GM12872 (cell line): ENCODE measurements at regions not wholly inside any gene's neighbourhood (a gene's known extent, or its start where the extent isn't known, plus 50 kb on each side); places are given as distances from the start of the nearest gene placed in this dataset.

Experiments
- TF ChIP-seq, protein P1 (sequence below): IDR thresholded peaks from 3 replicates; pipeline ENCODE4 v1.5.1; 2011; ENCODE audit warnings: low read depth, mild to moderate bottlenecking, low read length, moderate library complexity; ENCODE audit not compliant: insufficient read depth

DNA sequence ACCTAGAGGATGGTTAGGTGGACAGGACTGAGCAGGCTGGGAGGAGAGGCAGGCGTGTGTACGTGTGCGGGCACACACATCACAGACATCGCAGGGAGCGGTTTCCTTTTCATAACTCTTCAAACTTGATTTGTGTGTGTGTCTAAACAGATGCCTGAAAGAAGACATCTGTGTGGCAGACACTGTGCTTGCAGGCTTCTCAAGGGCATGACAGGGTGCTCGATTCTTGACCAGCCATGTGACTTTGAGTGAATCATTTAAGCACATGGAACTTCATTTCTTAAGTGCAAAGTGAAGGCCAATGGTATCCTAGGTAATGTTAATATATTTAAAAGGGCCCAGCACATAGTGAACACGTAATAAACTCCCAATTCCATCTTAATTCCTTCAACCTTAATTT is 186.5 kb downstream of the SCP2D1 start:
- TF ChIP-seq, protein P1, sequence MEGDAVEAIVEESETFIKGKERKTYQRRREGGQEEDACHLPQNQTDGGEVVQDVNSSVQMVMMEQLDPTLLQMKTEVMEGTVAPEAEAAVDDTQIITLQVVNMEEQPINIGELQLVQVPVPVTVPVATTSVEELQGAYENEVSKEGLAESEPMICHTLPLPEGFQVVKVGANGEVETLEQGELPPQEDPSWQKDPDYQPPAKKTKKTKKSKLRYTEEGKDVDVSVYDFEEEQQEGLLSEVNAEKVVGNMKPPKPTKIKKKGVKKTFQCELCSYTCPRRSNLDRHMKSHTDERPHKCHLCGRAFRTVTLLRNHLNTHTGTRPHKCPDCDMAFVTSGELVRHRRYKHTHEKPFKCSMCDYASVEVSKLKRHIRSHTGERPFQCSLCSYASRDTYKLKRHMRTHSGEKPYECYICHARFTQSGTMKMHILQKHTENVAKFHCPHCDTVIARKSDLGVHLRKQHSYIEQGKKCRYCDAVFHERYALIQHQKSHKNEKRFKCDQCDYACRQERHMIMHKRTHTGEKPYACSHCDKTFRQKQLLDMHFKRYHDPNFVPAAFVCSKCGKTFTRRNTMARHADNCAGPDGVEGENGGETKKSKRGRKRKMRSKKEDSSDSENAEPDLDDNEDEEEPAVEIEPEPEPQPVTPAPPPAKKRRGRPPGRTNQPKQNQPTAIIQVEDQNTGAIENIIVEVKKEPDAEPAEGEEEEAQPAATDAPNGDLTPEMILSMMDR, result no peak

DNA sequence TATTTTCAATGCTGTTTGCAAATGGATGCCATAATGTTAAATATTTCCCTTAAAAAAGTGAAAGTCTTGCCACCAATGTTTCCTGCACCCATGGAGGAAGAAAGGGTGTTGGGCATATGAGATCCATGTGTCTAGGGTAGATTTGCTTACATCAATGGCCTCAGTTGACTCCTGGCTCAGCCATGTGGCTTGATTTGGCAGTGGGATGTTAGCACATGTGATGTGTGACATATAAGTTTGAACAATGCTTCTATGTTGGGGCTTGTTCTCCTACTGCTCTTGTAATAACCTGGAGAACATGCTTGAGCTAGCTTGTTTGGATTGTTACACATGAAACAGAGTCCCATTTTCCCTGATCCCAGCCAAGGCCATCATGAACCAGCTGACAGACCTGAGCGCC is 187.6 kb downstream of the SCP2D1 start:
- TF ChIP-seq, protein P1, result no peak

DNA sequence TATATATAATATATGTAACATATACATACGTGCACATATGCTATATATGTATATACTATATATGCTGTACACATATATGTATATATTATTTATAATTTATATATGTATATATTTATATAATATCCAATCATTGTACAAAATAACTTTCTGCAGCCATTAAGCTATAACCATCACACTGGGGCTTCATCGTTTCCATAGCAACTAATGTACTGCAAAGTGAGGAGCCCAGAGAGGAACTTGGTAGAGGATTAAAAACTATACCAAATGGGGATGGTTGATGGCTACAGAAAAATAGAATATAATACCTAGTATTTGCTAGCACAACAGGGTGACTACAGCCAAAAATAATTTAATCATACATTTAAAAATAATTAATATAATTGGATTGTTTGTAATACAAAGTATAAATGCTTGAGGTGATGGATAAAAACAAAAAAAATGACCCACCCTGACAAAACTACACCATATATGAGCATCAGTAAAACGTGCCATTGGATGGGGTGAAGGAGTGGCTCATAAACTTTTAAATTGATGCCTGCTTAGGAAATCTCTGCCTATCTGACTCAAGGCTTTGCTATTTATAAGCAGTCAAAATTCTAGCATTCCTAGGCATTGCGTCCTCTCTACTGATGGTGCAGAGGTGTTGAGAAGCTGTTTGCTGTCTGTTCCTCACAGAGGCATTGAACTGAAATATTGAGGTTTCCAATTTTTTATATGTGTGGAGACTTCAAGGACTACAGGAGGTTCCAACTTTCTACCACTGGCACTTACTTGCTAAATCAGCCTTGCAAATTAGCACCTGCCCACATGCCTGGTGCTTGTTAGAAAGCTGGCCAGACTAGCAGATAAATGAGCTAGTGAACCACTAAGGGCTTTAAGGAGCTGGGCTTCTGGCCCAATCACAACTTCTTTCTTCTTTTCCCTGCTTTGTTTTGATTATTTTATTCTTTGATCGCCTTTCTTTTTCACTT is 190.1 kb downstream of the SCP2D1 start:
- TF ChIP-seq, protein P1, result no peak

DNA sequence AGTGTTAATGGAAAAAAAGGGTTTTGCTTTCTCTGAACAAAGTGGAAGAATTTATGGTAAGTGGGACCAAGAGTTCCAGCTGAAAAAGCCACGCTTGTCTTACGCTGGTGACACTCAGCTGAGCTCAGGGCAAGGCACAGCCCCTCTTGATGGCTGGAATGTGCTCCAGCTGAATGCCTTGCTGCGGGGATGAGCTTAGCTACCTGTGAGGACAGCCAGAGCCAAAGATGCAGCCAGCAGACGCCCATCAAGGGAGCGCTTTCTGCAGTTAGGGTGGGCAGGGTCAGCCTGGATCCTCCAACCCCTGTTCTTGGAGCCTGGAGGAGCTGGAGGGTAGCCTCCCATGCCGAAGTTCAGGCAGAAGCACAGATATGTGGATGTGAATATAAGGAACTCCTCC is 191.4 kb downstream of the SCP2D1 start:
- TF ChIP-seq, protein P1, result no peak

DNA sequence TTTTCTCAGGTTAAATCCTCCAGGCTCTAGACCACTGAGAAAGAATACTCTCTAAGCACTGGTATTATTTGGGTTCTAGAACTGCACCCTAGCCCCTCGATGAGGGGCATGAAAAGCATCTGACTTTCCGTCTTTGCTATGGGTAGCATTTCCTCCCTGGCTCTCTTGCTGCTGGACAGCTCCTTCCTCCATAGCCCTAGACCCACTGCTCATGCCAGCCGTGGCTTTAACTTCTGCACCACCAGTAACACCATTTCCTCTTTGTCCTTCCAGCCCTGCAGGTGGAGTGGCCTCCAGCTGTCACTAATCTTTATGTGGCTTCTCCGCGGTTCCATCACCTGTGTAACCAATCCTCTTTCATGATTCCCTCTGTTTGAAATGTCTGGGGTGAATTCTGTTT is 194.9 kb downstream of the SCP2D1 start:
- TF ChIP-seq, protein P1, result no peak

DNA sequence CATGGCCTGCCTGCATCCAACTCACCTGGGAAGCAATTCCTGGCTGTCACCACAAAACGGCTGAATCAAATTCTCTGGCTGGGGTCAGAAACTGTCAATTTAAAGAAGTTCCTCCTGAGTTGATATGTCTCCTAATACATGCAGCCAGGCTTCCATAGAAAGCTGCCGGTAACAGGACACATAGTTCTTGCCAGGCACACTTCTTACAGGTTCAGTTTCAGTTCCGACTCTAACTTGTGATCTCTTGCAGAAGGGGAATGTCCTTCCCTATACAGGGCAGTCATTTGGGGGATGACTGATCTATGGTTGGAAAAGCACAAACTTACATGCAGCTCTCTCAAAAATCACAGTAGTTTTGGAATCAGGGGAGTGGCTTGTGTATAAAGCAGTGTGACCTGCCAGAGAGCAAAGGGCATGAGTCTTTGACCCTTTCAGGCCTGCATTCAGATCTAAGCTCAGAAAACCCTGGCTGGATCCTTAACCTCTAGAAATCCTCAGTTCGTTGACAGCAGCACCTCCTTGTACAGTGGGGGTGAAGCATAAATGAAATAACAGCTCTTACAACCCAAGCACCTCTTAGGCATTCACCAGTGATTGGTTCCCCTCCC is 195.6 kb downstream of the SCP2D1 start:
- TF ChIP-seq, protein P1, result no peak

DNA sequence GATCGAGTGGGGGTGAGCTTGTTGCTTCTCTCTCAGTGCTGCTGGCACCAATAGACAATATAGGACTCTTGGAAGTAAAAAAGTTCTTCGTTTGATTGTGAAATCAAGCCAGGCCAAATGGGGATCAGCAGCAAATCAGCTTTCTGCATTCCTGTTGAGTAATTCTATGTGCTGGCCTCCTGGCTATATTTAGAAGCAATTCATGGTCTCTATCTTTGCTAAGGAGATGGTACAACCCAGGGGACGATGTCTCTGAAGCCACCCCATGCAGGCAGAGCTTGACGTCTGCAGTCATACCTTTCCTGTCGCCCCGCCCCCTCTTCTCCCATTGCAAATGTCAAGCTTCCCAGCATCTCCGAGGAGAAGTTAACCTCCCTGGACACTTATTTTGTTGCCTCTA is 199.1 kb downstream of the SCP2D1 start:
- TF ChIP-seq, protein P1, result no peak
